ENCODE measurements at regions not wholly inside any gene's neighbourhood (a gene's known extent, or its start where the extent isn't known, plus 50 kb on each side); places are given as distances from the start of the nearest gene placed in this dataset.

GRCh38 chr3:24678421-24678865, 183.8 kb upstream of the THRB start:
- Histone ChIP-seq H3K4me1 (ENCODE audit: control insufficient read depth, insufficient read depth, low read length) (peaks cover 25% of the 10 kb centered on the region), H3K36me3 (ENCODE audit: control insufficient read depth, insufficient read depth, low read length, severe bottlenecking) (no peaks in the 10 kb centered on the region), H3K9me3 (ENCODE audit: control insufficient read depth, low read length) (no peaks in the 10 kb centered on the region), H3K9ac (ENCODE audit: low read length) (peak overlapping the region; percentile 41), H3K4me3 (ENCODE audit: low read length) (peak overlapping the region; percentile 51), H3K27me3 (replicated peaks; ENCODE audit: control insufficient read depth, insufficient read depth, low read length) (no peaks in the 10 kb centered on the region)
- DNase-seq (ENCODE audit: low read depth), result peak; percentile 90

DNA sequence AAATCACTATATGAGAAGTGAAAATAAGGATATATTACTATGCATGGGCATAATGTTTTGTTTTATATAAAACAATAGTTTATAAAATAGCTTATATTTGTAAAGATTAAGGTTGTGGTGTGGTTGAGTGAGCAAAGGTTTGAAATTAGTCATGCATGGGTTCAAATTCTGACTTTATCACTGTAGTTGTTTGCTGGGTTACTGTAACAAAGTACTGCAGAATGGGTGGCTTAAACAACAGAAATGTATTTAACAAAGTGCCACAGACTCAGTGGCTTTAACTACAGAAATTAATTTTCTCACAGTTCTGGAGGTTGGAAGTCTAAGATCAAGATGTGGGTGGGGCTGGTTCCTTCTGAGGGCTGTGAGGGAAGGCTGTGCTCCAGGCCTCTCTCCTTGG, 184.8 kb upstream of the THRB start:
- Histone ChIP-seq H3K4me1 (ENCODE audit: control insufficient read depth, insufficient read depth, low read length) (peaks cover 29% of the 10 kb centered on the region), H3K27me3 (replicated peaks; ENCODE audit: control insufficient read depth, insufficient read depth, low read length) (no peaks in the 10 kb centered on the region), H3K9me3 (ENCODE audit: control insufficient read depth, low read length) (no peaks in the 10 kb centered on the region), H3K36me3 (ENCODE audit: control insufficient read depth, insufficient read depth, low read length, severe bottlenecking) (no peaks in the 10 kb centered on the region), H3K4me3 (ENCODE audit: low read length) (no peak overlapping the region), H3K9ac (ENCODE audit: low read length) (no peak overlapping the region)
- DNase-seq (ENCODE audit: low read depth), result no peak

- Histone ChIP-seq H3K4me1 (ENCODE audit: control insufficient read depth, insufficient read depth, low read length) (peaks cover 29% of the 10 kb centered on the region), H3K4me3 (ENCODE audit: low read length) (no peak overlapping the region), H3K36me3 (ENCODE audit: control insufficient read depth, insufficient read depth, low read length, severe bottlenecking) (no peaks in the 10 kb centered on the region), H3K9me3 (ENCODE audit: control insufficient read depth, low read length) (no peaks in the 10 kb centered on the region), H3K27me3 (replicated peaks; ENCODE audit: control insufficient read depth, insufficient read depth, low read length) (no peaks in the 10 kb centered on the region), H3K9ac (ENCODE audit: low read length) (no peak overlapping the region)
- no peak for DNase-seq (ENCODE audit: low read depth)
Observed at GRCh38 chr3:24680214-24680967, 185.7 kb upstream of the THRB start.

DNA sequence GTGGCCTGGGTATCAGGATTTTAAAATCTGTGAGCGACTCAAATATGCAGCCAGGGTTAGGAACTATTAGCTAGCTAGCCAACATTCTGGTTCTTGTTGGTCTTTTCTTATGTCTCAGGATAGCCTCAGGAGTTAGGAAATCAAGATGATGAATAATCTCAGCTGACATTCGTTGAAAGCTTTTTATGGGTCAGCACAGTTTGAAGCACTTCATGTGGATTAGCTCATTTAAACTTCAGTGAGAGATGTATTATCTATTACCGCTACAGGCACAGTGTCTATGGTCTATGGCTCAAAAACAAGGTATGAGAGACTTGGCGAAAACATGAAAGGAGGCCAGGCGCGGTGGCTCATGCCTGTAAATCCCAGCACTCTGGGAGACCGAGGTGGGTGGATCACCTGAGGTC, 187.5 kb upstream of the THRB start:
- H3K4me3 ChIP-seq (ENCODE audit: low read length), result no peak overlapping the region
- no peaks in the 10 kb centered on the region for H3K27me3 ChIP-seq (replicated peaks; ENCODE audit: control insufficient read depth, insufficient read depth, low read length)
- no peaks in the 10 kb centered on the region for H3K9me3 ChIP-seq (ENCODE audit: control insufficient read depth, low read length)
- no peak overlapping the region for H3K9ac ChIP-seq (ENCODE audit: low read length)
- peaks cover 38% of the 10 kb centered on the region for H3K4me1 ChIP-seq (ENCODE audit: control insufficient read depth, insufficient read depth, low read length)
- DNase-seq (ENCODE audit: low read depth), result peak; percentile 74
- H3K36me3 ChIP-seq (ENCODE audit: control insufficient read depth, insufficient read depth, low read length, severe bottlenecking), result no peaks in the 10 kb centered on the region

- no peak overlapping the region for H3K9ac ChIP-seq (ENCODE audit: low read length)
- peaks cover 34% of the 10 kb centered on the region for H3K4me1 ChIP-seq (ENCODE audit: control insufficient read depth, insufficient read depth, low read length)
- DNase-seq (ENCODE audit: low read depth), result peak; percentile 56
- H3K9me3 ChIP-seq (ENCODE audit: control insufficient read depth, low read length), result no peaks in the 10 kb centered on the region
- H3K36me3 ChIP-seq (ENCODE audit: control insufficient read depth, insufficient read depth, low read length, severe bottlenecking), result no peaks in the 10 kb centered on the region
- H3K27me3 ChIP-seq (replicated peaks; ENCODE audit: control insufficient read depth, insufficient read depth, low read length), result no peaks in the 10 kb centered on the region
- H3K4me3 ChIP-seq (ENCODE audit: low read length), result no peak overlapping the region
Observed at GRCh38 chr3:24683090-24683489, 188.4 kb upstream of the THRB start.

GRCh38 chr3:24683633-24684384, 189.2 kb upstream of the THRB start:
- DNase-seq (ENCODE audit: low read depth), result peak; percentile 89
- H3K4me3 ChIP-seq (ENCODE audit: low read length), result no peak overlapping the region

DNA sequence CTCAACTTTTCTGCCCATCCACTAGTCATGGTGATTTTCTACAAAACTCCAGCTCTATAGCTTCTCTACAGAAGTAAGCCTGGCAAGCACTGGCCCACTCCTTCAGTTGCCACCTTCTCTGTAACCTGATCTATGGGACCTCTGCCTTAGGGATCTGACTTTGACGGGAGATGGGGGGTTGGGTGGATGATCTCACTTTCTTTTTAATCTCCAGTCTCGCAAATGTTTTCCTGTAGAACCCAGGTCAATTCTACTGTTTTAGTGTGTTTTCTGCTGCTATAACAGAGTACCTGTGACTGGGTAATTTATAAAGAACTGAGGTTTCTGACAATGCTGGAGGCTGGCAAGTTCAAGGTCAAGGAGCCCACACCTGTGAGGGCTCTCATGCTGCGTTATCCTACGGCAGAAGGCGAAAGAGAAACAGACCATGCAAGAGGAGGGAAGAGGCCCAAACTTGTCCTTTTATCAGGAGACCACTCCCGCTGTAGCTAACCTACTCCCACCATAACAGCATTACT, 189.9 kb upstream of the THRB start:
- no peak overlapping the region for H3K9ac ChIP-seq (ENCODE audit: low read length)

More at GRCh38 chr3:24683633-24684384, 189.2 kb upstream of the THRB start:
- Histone ChIP-seq H3K9me3 (ENCODE audit: control insufficient read depth, low read length) (no peaks in the 10 kb centered on the region), H3K9ac (ENCODE audit: low read length) (no peak overlapping the region), H3K4me1 (ENCODE audit: control insufficient read depth, insufficient read depth, low read length) (peaks cover 28% of the 10 kb centered on the region), H3K36me3 (ENCODE audit: control insufficient read depth, insufficient read depth, low read length, severe bottlenecking) (no peaks in the 10 kb centered on the region), H3K27me3 (replicated peaks; ENCODE audit: control insufficient read depth, insufficient read depth, low read length) (no peaks in the 10 kb centered on the region)

GRCh38 chr3:24686808-24687207, 192.2 kb upstream of the THRB start:
- Histone ChIP-seq H3K36me3 (ENCODE audit: control insufficient read depth, insufficient read depth, low read length, severe bottlenecking) (no peaks in the 10 kb centered on the region), H3K9me3 (ENCODE audit: control insufficient read depth, low read length) (no peaks in the 10 kb centered on the region), H3K4me1 (ENCODE audit: control insufficient read depth, insufficient read depth, low read length) (peaks cover 23% of the 10 kb centered on the region), H3K9ac (ENCODE audit: low read length) (no peak overlapping the region), H3K4me3 (ENCODE audit: low read length) (no peak overlapping the region), H3K27me3 (replicated peaks; ENCODE audit: control insufficient read depth, insufficient read depth, low read length) (no peaks in the 10 kb centered on the region)
- DNase-seq (ENCODE audit: low read depth), result peak; percentile 54

More for the DNA sequence above, 189.9 kb upstream of the THRB start:
- no peak for DNase-seq (ENCODE audit: low read depth)
- no peaks in the 10 kb centered on the region for H3K27me3 ChIP-seq (replicated peaks; ENCODE audit: control insufficient read depth, insufficient read depth, low read length)
- H3K9me3 ChIP-seq (ENCODE audit: control insufficient read depth, low read length), result no peaks in the 10 kb centered on the region
- H3K4me3 ChIP-seq (ENCODE audit: low read length), result no peak overlapping the region
- no peaks in the 10 kb centered on the region for H3K36me3 ChIP-seq (ENCODE audit: control insufficient read depth, insufficient read depth, low read length, severe bottlenecking)
- H3K4me1 ChIP-seq (ENCODE audit: control insufficient read depth, insufficient read depth, low read length), result peaks cover 28% of the 10 kb centered on the region

DNA sequence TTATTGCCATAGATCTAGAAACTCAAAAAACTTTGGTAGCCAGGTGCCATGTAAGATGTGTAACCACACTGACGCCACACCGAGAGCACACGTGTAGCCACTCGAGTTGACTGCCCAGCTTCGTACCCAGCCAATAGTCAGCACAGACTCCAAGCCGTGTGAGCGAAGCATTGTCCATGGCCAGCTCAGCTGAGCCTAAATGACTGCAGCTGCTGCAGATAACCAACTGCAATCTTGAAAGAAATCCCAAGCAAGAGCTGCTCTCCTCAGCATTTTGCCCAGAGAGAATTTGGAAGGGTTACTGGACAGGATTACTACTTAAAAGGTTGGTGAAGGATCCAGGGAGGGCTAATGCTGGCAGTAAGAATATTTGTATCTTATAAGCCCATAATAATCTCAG, 193.0 kb upstream of the THRB start:
- no peaks in the 10 kb centered on the region for H3K27me3 ChIP-seq (replicated peaks; ENCODE audit: control insufficient read depth, insufficient read depth, low read length)
- DNase-seq (ENCODE audit: low read depth), result no peak
- no peak overlapping the region for H3K4me3 ChIP-seq (ENCODE audit: low read length)
- H3K9ac ChIP-seq (ENCODE audit: low read length), result no peak overlapping the region
- H3K36me3 ChIP-seq (ENCODE audit: control insufficient read depth, insufficient read depth, low read length, severe bottlenecking), result no peaks in the 10 kb centered on the region
- H3K9me3 ChIP-seq (ENCODE audit: control insufficient read depth, low read length), result no peaks in the 10 kb centered on the region
- H3K4me1 ChIP-seq (ENCODE audit: control insufficient read depth, insufficient read depth, low read length), result peaks cover 18% of the 10 kb centered on the region

GRCh38 chr3:24688446-24689148, 193.9 kb upstream of the THRB start:
- Histone ChIP-seq H3K36me3 (ENCODE audit: control insufficient read depth, insufficient read depth, low read length, severe bottlenecking) (no peaks in the 10 kb centered on the region), H3K4me3 (ENCODE audit: low read length) (no peak overlapping the region), H3K4me1 (ENCODE audit: control insufficient read depth, insufficient read depth, low read length) (peaks cover 11% of the 10 kb centered on the region), H3K9ac (ENCODE audit: low read length) (no peak overlapping the region), H3K9me3 (ENCODE audit: control insufficient read depth, low read length) (no peaks in the 10 kb centered on the region), H3K27me3 (replicated peaks; ENCODE audit: control insufficient read depth, insufficient read depth, low read length) (no peaks in the 10 kb centered on the region)
- peak; percentile 19 for DNase-seq (ENCODE audit: low read depth)

- DNase-seq (ENCODE audit: low read depth), result no peak
- no peaks in the 10 kb centered on the region for H3K27me3 ChIP-seq (replicated peaks; ENCODE audit: control insufficient read depth, insufficient read depth, low read length)
Observed at GRCh38 chr3:24689353-24689752, 194.7 kb upstream of the THRB start.

More at GRCh38 chr3:24689353-24689752, 194.7 kb upstream of the THRB start:
- Histone ChIP-seq H3K9ac (ENCODE audit: low read length) (no peak overlapping the region), H3K4me1 (ENCODE audit: control insufficient read depth, insufficient read depth, low read length) (peaks cover 9% of the 10 kb centered on the region), H3K9me3 (ENCODE audit: control insufficient read depth, low read length) (no peaks in the 10 kb centered on the region), H3K36me3 (ENCODE audit: control insufficient read depth, insufficient read depth, low read length, severe bottlenecking) (no peaks in the 10 kb centered on the region), H3K4me3 (ENCODE audit: low read length) (no peak overlapping the region)
